BE2C (cell line): ENCODE measurements at regions not wholly inside any gene's neighbourhood (a gene's known extent, or its start where the extent isn't known, plus 50 kb on each side); places are given as distances from the start of the nearest gene placed in this dataset.
"Not testable (repeated sequence)": the region's sequence is repeated elsewhere in the genome, so short reads cannot be mapped to it uniquely, and the experiment has no call there.

ENCODE experiments used
- DNase-seq: peaks from one replicate; pipeline ENCODE4 v3.0.0-alpha.2; 2020
- H3K27me3 ChIP-seq: fragments of 250-450 bp; sonication (Bioruptor Pico); 2 replicates; pipeline ENCODE4 v1.5.1; 2020; ENCODE audit warnings: mild to moderate bottlenecking
- H3K36me3 ChIP-seq: fragments of 250-450 bp; sonication (Bioruptor Pico); 2 replicates; pipeline ENCODE4 v1.5.1; 2020; ENCODE audit warnings: mild to moderate bottlenecking
- H3K4me1 ChIP-seq: fragments of 250-450 bp; sonication (Bioruptor Pico); 2 replicates; pipeline ENCODE4 v1.5.1; 2020
- H3K4me3 ChIP-seq: 2 replicates; pipeline ENCODE4 v1.5.1; 2011; ENCODE audit warnings: low read depth, low read length
- H3K9me3 ChIP-seq: fragments of 250-450 bp; sonication (Bioruptor Pico); 2 replicates; pipeline ENCODE4 v1.5.1; 2020
- TF ChIP-seq, protein P1 (sequence below): IDR thresholded peaks from 2 replicates; pipeline ENCODE4 v1.5.1; 2012; ENCODE audit warnings: mild to moderate bottlenecking, low read depth, low read length

GRCh38 chr6:51141080-51141479 lies 322.4 kb downstream of the TFAP2B start:
- H3K4me3 ChIP-seq: no peak overlapping the region
- DNase-seq: no peak
- TF ChIP-seq, protein P1, sequence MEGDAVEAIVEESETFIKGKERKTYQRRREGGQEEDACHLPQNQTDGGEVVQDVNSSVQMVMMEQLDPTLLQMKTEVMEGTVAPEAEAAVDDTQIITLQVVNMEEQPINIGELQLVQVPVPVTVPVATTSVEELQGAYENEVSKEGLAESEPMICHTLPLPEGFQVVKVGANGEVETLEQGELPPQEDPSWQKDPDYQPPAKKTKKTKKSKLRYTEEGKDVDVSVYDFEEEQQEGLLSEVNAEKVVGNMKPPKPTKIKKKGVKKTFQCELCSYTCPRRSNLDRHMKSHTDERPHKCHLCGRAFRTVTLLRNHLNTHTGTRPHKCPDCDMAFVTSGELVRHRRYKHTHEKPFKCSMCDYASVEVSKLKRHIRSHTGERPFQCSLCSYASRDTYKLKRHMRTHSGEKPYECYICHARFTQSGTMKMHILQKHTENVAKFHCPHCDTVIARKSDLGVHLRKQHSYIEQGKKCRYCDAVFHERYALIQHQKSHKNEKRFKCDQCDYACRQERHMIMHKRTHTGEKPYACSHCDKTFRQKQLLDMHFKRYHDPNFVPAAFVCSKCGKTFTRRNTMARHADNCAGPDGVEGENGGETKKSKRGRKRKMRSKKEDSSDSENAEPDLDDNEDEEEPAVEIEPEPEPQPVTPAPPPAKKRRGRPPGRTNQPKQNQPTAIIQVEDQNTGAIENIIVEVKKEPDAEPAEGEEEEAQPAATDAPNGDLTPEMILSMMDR: no peak
- no peaks in the 10 kb centered on the region for H3K27me3 ChIP-seq
- H3K4me1 ChIP-seq: no peaks in the 10 kb centered on the region
- no peaks in the 10 kb centered on the region for H3K9me3 ChIP-seq
- no peaks in the 10 kb centered on the region for H3K36me3 ChIP-seq

DNA sequence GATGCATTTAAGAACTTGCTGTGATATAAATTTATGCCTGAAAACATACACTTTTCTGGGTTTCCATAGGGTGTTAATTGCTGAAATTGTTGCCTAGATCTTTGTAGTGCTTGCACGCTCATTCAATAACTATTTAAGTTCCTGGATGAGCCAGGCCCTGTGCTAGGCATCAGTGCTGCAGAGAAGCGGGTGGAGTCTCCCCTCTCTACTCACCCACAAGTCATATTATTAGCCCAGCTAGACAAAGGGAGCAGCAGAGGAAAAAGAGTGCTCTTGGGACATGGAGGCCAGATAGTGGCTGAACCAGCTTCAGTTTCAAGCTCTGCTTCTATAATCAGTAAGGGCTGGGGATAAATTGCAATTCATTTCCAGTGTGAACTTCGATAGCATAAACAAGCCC lies 329.1 kb downstream of the TFAP2B start:
- Histone ChIP-seq H3K4me3 (no peak overlapping the region), H3K4me1 (peaks cover 2% of the 10 kb centered on the region; the same call in 1 of the 2 replicates), H3K9me3 (no peaks in the 10 kb centered on the region), H3K36me3 (no peaks in the 10 kb centered on the region), H3K27me3 (no peaks in the 10 kb centered on the region)
- DNase-seq: no peak
- TF ChIP-seq, protein P1: no peak

- no peak for DNase-seq
- Histone ChIP-seq H3K27me3 (no peaks in the 10 kb centered on the region), H3K36me3 (no peaks in the 10 kb centered on the region), H3K4me1 (peaks cover 7% of the 10 kb centered on the region; the same call in 1 of the 2 replicates), H3K9me3 (no peaks in the 10 kb centered on the region), H3K4me3 (no peak overlapping the region)
- TF ChIP-seq, protein P1: no peak
Observed at GRCh38 chr6:51152594-51152993, 333.9 kb downstream of the TFAP2B start.

DNA sequence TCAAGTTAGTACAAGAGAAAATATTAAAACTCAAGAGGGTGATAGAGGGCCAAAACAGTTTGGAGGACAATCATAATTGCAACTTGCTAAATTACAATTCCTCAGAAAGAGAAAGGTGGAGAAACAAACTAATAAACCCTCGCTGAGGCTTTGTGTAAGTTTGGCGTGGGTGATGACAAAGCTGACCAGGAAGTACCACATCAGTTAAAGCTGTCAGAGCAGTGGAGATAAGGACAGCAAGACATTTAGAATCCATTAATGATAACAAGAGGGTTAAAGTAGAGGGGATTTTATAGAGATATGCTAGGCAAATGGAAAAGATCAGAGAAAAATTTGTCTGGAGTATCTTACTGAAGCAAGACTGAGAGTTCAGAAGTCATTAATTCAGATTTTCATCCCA lies 334.4 kb downstream of the TFAP2B start:
- no peak overlapping the region for H3K4me3 ChIP-seq

GRCh38 chr6:51154925-51155324 lies 336.3 kb downstream of the TFAP2B start:
- H3K4me3 ChIP-seq, H3K36me3 ChIP-seq, H3K4me1 ChIP-seq, H3K27me3 ChIP-seq, H3K9me3 ChIP-seq, DNase-seq: not testable (repeated sequence)

More for the DNA sequence above, 334.4 kb downstream of the TFAP2B start:
- Histone ChIP-seq H3K4me1 (peaks cover 7% of the 10 kb centered on the region; the same call in 1 of the 2 replicates), H3K27me3 (no peaks in the 10 kb centered on the region), H3K9me3 (no peaks in the 10 kb centered on the region), H3K36me3 (no peaks in the 10 kb centered on the region)
- TF ChIP-seq, protein P1: no peak
- DNase-seq: no peak

GRCh38 chr6:51159260-51159659 lies 340.6 kb downstream of the TFAP2B start:
- H3K4me1 ChIP-seq, H3K4me3 ChIP-seq, H3K9me3 ChIP-seq, H3K36me3 ChIP-seq, DNase-seq, H3K27me3 ChIP-seq: not testable (repeated sequence)

DNA sequence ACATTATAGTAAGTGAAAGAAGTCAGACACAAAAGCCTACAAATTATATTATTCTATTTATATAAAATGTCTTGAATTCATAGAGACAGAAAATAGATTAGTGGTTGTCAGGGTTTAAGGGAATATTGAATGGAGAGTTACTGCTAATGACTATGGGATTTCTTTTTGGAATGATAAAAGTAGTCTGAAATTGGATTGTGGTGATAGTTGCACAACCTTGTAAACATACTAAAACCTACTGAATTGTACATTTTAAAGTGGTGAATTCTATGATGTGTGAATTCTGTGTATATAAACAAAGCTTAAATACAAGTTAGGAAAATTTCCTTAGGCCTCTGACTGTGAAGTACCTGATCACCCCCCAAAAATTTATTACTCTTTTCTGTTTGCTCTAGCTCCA lies 343.1 kb downstream of the TFAP2B start:
- Histone ChIP-seq H3K4me1 (no peaks in the 10 kb centered on the region), H3K9me3 (no peaks in the 10 kb centered on the region), H3K27me3 (no peaks in the 10 kb centered on the region), H3K4me3 (no peak overlapping the region), H3K36me3 (no peaks in the 10 kb centered on the region)
- DNase-seq: no peak
- TF ChIP-seq, protein P1: no peak
